ENCODE measurements at regions not wholly inside any gene's neighbourhood (a gene's known extent, or its start where the extent isn't known, plus 50 kb on each side); places are given as distances from the start of the nearest gene placed in this dataset.

- TF ChIP-seq POLR2A (IDR thresholded peaks at IDR 0.05) (no peak), EP300 (IDR thresholded peaks at IDR 0.05) (no peak)
- TF ChIP-seq, protein P1, sequence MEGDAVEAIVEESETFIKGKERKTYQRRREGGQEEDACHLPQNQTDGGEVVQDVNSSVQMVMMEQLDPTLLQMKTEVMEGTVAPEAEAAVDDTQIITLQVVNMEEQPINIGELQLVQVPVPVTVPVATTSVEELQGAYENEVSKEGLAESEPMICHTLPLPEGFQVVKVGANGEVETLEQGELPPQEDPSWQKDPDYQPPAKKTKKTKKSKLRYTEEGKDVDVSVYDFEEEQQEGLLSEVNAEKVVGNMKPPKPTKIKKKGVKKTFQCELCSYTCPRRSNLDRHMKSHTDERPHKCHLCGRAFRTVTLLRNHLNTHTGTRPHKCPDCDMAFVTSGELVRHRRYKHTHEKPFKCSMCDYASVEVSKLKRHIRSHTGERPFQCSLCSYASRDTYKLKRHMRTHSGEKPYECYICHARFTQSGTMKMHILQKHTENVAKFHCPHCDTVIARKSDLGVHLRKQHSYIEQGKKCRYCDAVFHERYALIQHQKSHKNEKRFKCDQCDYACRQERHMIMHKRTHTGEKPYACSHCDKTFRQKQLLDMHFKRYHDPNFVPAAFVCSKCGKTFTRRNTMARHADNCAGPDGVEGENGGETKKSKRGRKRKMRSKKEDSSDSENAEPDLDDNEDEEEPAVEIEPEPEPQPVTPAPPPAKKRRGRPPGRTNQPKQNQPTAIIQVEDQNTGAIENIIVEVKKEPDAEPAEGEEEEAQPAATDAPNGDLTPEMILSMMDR (IDR thresholded peaks at IDR 0.05), result no peak
Observed at GRCh38 chr2:48144777-48145176, 169.7 kb upstream of the FOXN2 start.
